Activated CD4-positive, alpha-beta T cell treated with anti-CD3 and anti-CD28 coated beads, Interleukin-2, amount 10 ng/mL, durations not matched to agents 7 days and 5 days (primary cell): ENCODE measurements at regions not wholly inside any gene's neighbourhood (a gene's known extent, or its start where the extent isn't known, plus 50 kb on each side); places are given as distances from the start of the nearest gene placed in this dataset.
"Not testable (repeated sequence)": the region's sequence is repeated elsewhere in the genome, so short reads cannot be mapped to it uniquely, and the experiment has no call there.

Source experiments
- CTCF ChIA-PET: fragments of 350-600 bp; sonication (Branson Sonifier 250); formaldehyde crosslinking; loops from one replicate; lab custom pipeline; 2021; ENCODE audit warnings: antibody characterized with exemption; lab: Charles Lee
- POLR2A ChIA-PET: fragments of 350-600 bp; sonication (Branson Sonifier 250); formaldehyde crosslinking; loops from one replicate; lab custom pipeline; 2021; ENCODE audit warnings: antibody characterized with exemption; lab: Charles Lee
- DNase-seq: peaks from one replicate; pipeline ENCODE4 v3.0.0-alpha.2; 2020
- H3K27ac Mint-ChIP-seq: one replicate; pipeline ENCODE4 v1.8.0; 2021; ENCODE audit warnings: mild to moderate bottlenecking, moderate library complexity, mixed read lengths
- H3K27me3 Mint-ChIP-seq: one replicate; pipeline ENCODE4 v1.8.0; 2021; ENCODE audit warnings: mixed read lengths
- H3K36me3 Mint-ChIP-seq: one replicate; pipeline ENCODE4 v1.8.0; 2021; ENCODE audit warnings: low read depth, mixed read lengths
- H3K4me1 Mint-ChIP-seq: one replicate; pipeline ENCODE4 v1.8.0; 2021; ENCODE audit warnings: mixed read lengths
- H3K4me3 Mint-ChIP-seq: one replicate; pipeline ENCODE4 v1.8.0; 2021; ENCODE audit warnings: mild to moderate bottlenecking, moderate library complexity, mixed read lengths
- H3K9me3 Mint-ChIP-seq: one replicate; pipeline ENCODE4 v1.8.0; 2021; ENCODE audit warnings: mixed read lengths

- Mint-ChIP-seq H3K9me3 (peaks cover 8% of the 10 kb centered on the region), H3K27me3 (no peaks in the 10 kb centered on the region), H3K4me3 (no peak overlapping the region), H3K27ac (no peak overlapping the region), H3K36me3 (peaks cover 3% of the 10 kb centered on the region), H3K4me1 (no peaks in the 10 kb centered on the region)
- POLR2A ChIA-PET: no interaction called here
- DNase-seq: no peak
- CTCF ChIA-PET: no interaction called here
Observed at GRCh38 chr21:35164971-35165483, 115.9 kb upstream of the RUNX1 start.

DNA sequence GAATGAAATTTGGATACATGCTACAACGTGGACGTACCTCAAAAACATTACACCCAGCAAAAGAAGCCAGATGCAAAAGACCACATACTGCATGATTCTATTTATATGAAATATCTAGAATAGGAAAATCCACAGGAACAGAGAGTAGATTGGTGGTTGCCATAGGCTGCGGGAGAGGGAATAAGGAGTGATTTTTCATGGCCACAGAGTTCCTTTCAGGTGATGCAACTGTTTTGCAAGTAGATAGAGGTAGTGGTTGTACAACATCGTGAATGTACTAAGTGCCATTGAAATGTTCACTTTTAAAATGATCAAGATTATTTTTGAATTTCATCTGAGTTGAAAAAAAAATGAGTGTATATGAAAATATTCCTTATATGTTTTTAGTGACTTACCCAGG lies 115.3 kb upstream of the RUNX1 start:
- no peak for DNase-seq
- H3K4me3 Mint-ChIP-seq: no peak overlapping the region
- POLR2A ChIA-PET: no interaction called here
- H3K9me3 Mint-ChIP-seq: peaks cover 11% of the 10 kb centered on the region
- CTCF ChIA-PET: no interaction called here
- H3K27ac Mint-ChIP-seq: no peak overlapping the region
- H3K27me3 Mint-ChIP-seq: no peaks in the 10 kb centered on the region
- H3K4me1 Mint-ChIP-seq: no peaks in the 10 kb centered on the region
- H3K36me3 Mint-ChIP-seq: peaks cover 3% of the 10 kb centered on the region

DNA sequence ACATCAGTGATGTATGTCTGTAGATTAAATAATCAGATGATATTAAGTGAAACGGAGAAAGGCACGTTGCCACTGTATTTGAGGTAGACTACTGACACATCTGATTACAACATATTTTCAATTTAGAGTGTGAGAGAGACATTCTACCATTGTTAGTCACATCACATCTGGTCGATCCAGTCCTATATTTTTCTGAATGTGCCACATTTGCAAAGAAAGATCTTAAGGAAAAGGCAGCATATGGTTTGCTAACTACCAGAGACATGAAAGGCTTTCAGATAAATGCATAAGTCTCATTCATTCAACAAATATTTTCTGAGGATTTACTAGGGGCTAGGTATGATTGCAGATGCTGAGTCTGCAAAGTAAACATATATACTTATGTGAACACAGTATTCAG lies 114.3 kb upstream of the RUNX1 start:
- H3K36me3 Mint-ChIP-seq: no peaks in the 10 kb centered on the region
- ChIA-PET POLR2A (no interaction called here), CTCF (no interaction called here)
- H3K4me1 Mint-ChIP-seq: no peaks in the 10 kb centered on the region
- no peaks in the 10 kb centered on the region for H3K27me3 Mint-ChIP-seq
- peaks cover 14% of the 10 kb centered on the region for H3K9me3 Mint-ChIP-seq
- DNase-seq: no peak
- H3K4me3 Mint-ChIP-seq: no peak overlapping the region
- H3K27ac Mint-ChIP-seq: no peak overlapping the region

DNA sequence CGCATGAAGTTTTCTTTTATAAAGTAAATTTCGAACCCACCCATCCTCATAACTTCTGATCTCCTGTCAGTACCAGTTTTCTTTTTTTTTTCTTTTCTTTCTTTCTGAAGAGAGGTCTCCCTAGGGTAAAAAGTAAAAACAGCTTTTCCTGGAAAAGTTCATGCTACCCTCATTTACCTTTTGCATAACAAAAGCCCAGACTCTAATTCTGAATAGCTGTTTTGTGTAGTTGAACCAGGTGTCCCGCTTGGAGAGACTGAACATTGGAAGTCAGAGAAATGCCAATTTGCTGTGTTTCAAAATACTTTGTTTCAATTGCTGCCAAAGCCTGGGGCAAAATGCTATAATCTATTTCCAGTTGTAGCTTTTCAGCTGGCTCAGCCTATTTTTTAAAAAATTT lies 113.7 kb upstream of the RUNX1 start:
- no peaks in the 10 kb centered on the region for H3K27me3 Mint-ChIP-seq
- H3K4me1 Mint-ChIP-seq: no peaks in the 10 kb centered on the region
- no peaks in the 10 kb centered on the region for H3K36me3 Mint-ChIP-seq
- CTCF ChIA-PET: no interaction called here
- no peak for DNase-seq
- H3K4me3 Mint-ChIP-seq: no peak overlapping the region
- H3K27ac Mint-ChIP-seq: no peak overlapping the region
- peaks cover 17% of the 10 kb centered on the region for H3K9me3 Mint-ChIP-seq
- POLR2A ChIA-PET: no interaction called here

GRCh38 chr21:35159881-35160280 lies 110.8 kb upstream of the RUNX1 start:
- ChIA-PET POLR2A (no interaction called here), CTCF (no interaction called here)
- Mint-ChIP-seq H3K9me3 (peaks cover 26% of the 10 kb centered on the region), H3K4me1 (no peaks in the 10 kb centered on the region), H3K36me3 (no peaks in the 10 kb centered on the region), H3K4me3 (no peak overlapping the region), H3K27me3 (no peaks in the 10 kb centered on the region), H3K27ac (no peak overlapping the region)
- DNase-seq: no peak

GRCh38 chr21:35157374-35157773 lies 108.3 kb upstream of the RUNX1 start:
- POLR2A ChIA-PET, H3K27me3 Mint-ChIP-seq, H3K4me1 Mint-ChIP-seq, H3K4me3 Mint-ChIP-seq, CTCF ChIA-PET, H3K27ac Mint-ChIP-seq, H3K36me3 Mint-ChIP-seq, DNase-seq: not testable (repeated sequence)
- peaks cover 26% of the 10 kb centered on the region for H3K9me3 Mint-ChIP-seq

DNA sequence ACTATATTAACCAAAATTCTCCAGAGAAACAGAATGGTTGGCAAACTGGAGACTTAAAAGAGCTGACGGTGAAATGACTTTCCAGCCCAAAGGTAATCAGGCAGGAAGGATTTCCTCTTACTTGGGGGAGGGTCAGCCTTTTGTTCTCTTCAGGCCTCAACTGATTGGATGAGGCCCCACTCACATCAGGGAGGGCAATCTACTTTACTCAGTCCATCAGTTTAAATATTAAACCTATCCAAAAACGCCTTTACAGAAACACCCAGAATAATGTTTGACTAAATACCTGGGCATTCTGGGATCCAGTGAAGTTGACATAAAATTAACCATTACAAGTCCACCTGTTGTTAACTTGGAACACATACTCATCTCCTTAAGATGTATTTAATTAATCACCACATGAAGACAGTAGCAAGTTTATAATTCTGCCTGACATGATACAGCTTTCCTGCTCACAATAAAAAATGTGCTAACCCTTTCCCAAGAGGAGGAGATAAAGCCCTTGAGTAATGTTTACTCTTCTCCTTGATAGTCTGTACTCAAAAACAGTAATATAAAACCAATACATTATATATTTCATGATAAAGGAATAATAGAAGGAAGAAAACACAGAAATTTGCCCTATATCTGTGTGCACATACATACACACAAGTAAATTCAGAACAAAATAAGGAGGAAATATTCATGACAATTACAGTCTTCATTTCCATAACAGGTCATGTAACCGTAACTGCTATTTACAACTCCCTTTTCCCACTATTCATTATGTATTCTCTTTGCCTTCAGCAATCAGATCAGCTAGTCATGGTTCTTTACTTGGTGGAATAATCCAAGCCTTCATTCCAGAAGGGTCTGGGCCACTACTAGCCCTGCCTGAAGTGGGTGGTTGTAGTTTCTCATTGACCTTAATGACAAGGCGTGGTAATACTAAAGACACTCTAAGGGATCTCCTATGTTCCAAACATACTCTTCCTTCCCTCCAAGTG lies 107.5 kb upstream of the RUNX1 start:
- H3K27ac Mint-ChIP-seq: no peak overlapping the region
- H3K4me3 Mint-ChIP-seq: no peak overlapping the region
- CTCF ChIA-PET: interaction anchor here (0.8 kb wide), 1 partner anchor 13 kb away, joined by 4 read pairs; no protein-coding TSS in a partner anchor
- H3K4me1 Mint-ChIP-seq: no peaks in the 10 kb centered on the region
- POLR2A ChIA-PET: no interaction called here
- DNase-seq: no peak
- H3K27me3 Mint-ChIP-seq: no peaks in the 10 kb centered on the region
- H3K36me3 Mint-ChIP-seq: peaks cover 5% of the 10 kb centered on the region
- peaks cover 29% of the 10 kb centered on the region for H3K9me3 Mint-ChIP-seq

GRCh38 chr21:35154788-35155187 lies 105.7 kb upstream of the RUNX1 start:
- CTCF ChIA-PET: no interaction called here
- Mint-ChIP-seq H3K4me1 (peaks cover 5% of the 10 kb centered on the region), H3K4me3 (no peak overlapping the region), H3K27me3 (no peaks in the 10 kb centered on the region), H3K9me3 (peaks cover 38% of the 10 kb centered on the region), H3K36me3 (peaks cover 10% of the 10 kb centered on the region), H3K27ac (no peak overlapping the region)
- no peak for DNase-seq
- POLR2A ChIA-PET: no interaction called here

GRCh38 chr21:35153671-35154070 lies 104.6 kb upstream of the RUNX1 start:
- peaks cover 10% of the 10 kb centered on the region for H3K36me3 Mint-ChIP-seq
- ChIA-PET POLR2A (no interaction called here), CTCF (interaction anchor here (1.0 kb wide), 1 partner anchor 32 kb away, joined by 3 read pairs; no protein-coding TSS in a partner anchor)
- H3K27me3 Mint-ChIP-seq: no peaks in the 10 kb centered on the region
- no peak overlapping the region for H3K27ac Mint-ChIP-seq
- peaks cover 32% of the 10 kb centered on the region for H3K9me3 Mint-ChIP-seq
- peaks cover 5% of the 10 kb centered on the region for H3K4me1 Mint-ChIP-seq
- DNase-seq: no peak
- H3K4me3 Mint-ChIP-seq: no peak overlapping the region

DNA sequence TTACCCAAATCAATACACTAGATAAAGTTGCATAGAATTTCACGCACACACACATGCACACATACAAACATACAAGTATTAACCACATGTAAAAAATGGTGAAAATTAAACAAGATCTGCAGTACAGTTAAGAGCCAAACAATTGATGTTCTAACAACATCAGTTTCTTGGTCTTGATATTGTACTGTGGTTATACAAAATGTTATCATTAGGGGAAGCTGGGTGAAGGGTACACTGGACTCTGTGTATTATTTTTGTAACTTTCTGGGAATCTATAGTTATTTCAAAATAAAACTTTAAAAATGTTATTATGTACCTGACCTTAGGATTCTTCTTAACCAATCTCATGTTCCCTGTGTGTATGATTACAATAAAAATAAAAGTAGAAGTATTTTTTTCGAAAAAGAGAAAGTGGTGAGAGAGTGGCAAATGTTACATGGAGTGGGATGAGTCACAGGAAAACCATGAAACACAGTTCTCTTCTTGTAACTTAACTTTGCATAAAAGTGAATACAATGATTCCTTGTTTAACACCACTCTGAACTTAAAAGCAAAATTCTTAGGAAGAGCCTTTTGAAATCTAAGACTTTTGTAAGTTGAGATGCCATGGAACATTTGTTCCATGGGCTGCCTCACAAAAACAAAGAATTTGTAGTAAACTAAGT lies 101.6 kb upstream of the RUNX1 start:
- H3K4me3 Mint-ChIP-seq: no peak overlapping the region
- H3K27me3 Mint-ChIP-seq: peaks cover 2% of the 10 kb centered on the region
- peaks cover 10% of the 10 kb centered on the region for H3K36me3 Mint-ChIP-seq
- ChIA-PET POLR2A (no interaction called here), CTCF (no interaction called here)
- peaks cover 15% of the 10 kb centered on the region for H3K9me3 Mint-ChIP-seq
- peaks cover 5% of the 10 kb centered on the region for H3K4me1 Mint-ChIP-seq
- no peak for DNase-seq
- H3K27ac Mint-ChIP-seq: no peak overlapping the region

DNA sequence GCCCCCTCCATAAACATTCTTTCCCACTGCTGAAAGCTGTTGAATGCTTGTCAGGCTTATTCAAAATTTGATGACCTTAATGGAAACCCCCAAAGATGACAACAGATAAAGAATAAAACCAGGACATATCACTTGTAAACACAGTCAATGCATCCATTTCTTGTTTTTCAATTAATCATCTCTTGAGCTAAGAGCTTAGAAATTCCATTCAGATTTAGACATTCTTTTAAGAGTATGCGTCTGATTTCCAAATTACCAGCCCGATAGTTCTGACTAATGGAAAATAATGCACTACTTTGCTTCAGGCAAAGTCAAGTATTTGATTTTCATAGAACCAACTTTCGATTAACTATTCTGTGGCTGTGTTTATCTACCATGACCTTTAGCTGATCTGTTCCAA lies 100.6 kb upstream of the RUNX1 start:
- Mint-ChIP-seq H3K27ac (no peak overlapping the region), H3K4me3 (no peak overlapping the region), H3K36me3 (peaks cover 10% of the 10 kb centered on the region), H3K9me3 (peaks cover 15% of the 10 kb centered on the region), H3K4me1 (peaks cover 5% of the 10 kb centered on the region), H3K27me3 (peaks cover 6% of the 10 kb centered on the region)
- ChIA-PET CTCF (no interaction called here), POLR2A (no interaction called here)
- DNase-seq: no peak

DNA sequence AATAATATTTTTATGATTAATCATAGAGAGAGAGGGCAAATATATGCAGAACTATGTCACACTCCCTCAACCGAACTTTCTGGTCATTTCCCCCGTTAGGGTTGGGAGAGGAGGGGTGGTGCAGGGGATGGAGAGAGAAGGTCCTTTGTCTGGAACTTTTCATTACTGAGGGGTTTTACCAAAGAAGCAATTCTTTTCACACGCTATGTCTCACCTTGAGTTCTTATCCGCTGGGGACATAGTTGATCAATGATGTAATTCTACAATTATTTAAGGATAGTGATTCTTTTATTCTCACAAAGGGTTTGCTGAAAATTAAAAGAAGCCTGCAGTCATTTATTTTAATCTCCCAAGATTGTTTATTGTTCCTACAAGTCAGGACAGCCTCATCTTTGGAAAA lies 98.3 kb upstream of the RUNX1 start:
- no peak for DNase-seq
- peaks cover 15% of the 10 kb centered on the region for H3K9me3 Mint-ChIP-seq
- no peak overlapping the region for H3K27ac Mint-ChIP-seq
- H3K36me3 Mint-ChIP-seq: peaks cover 10% of the 10 kb centered on the region
- CTCF ChIA-PET: no interaction called here
- H3K27me3 Mint-ChIP-seq: peaks cover 6% of the 10 kb centered on the region
- POLR2A ChIA-PET: no interaction called here
- peaks cover 5% of the 10 kb centered on the region for H3K4me1 Mint-ChIP-seq
- H3K4me3 Mint-ChIP-seq: no peak overlapping the region

GRCh38 chr21:35145626-35146233 lies 96.6 kb upstream of the RUNX1 start:
- peaks cover 3% of the 10 kb centered on the region for H3K36me3 Mint-ChIP-seq
- H3K9me3 Mint-ChIP-seq: peaks cover 7% of the 10 kb centered on the region
- H3K27ac Mint-ChIP-seq: no peak overlapping the region
- H3K4me1 Mint-ChIP-seq: peaks cover 5% of the 10 kb centered on the region
- no peak for DNase-seq
- POLR2A ChIA-PET: no interaction called here
- CTCF ChIA-PET: no interaction called here
- H3K27me3 Mint-ChIP-seq: peaks cover 6% of the 10 kb centered on the region
- H3K4me3 Mint-ChIP-seq: no peak overlapping the region
